HEK293T (cell line): ENCODE measurements at regions not wholly inside any gene's neighbourhood (a gene's known extent, or its start where the extent isn't known, plus 50 kb on each side); places are given as distances from the start of the nearest gene placed in this dataset.

Experiments
- CTBP1 ChIP-seq: fragments of 450-650 bp; IDR thresholded peaks from 2 replicates; pipeline ENCODE4 v1.6.1; 2016; ENCODE audit warnings: borderline replicate concordance
- FOXM1 ChIP-seq: fragments of 450-650 bp; IDR thresholded peaks from 2 replicates; pipeline ENCODE4 v1.6.1; 2017; ENCODE audit warnings: mild to moderate bottlenecking, borderline replicate concordance
- NFRKB ChIP-seq: fragments of 450-650 bp; IDR thresholded peaks from 2 replicates; pipeline ENCODE4 v1.6.1; 2016; ENCODE audit warnings: mild to moderate bottlenecking, moderate library complexity
- TARDBP ChIP-seq: fragments of 450-650 bp; IDR thresholded peaks from 2 replicates; pipeline ENCODE4 v1.6.1; 2016

DNA sequence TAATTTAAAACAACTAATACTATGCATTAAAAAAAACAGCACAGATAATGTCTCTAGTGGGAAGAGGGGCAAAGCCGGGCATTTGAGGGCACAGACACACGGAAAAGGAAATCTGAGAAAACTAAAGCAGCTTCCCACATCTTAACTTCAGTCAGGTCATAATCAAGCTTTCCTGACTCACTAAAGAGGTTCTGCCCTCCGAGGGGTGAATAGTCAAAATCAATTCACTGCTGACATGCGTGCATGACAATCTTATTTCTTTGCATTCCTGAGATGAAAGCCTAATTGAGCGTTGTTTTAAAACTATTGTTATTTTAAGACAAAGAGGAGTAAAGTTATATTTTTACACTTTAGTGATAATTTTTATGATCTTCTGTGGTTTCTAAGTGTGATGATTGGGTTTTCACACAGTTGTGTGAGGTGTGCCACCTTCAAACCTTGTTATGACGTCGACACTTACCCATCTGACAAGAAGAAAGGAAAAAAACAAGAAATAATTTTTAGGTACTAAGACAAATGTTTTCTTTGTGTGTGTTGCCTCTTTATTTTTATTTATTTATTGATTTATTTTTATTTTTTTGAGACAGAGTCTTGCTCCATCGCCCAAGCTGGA lies 90.9 kb downstream of the GATA6 start:
- TF ChIP-seq CTBP1 (no peak), FOXM1 (no peak), NFRKB (no peak), TARDBP (no peak)
